ENCODE measurements at regions not wholly inside any gene's neighbourhood (a gene's known extent, or its start where the extent isn't known, plus 50 kb on each side); places are given as distances from the start of the nearest gene placed in this dataset.

GRCh38 chr17:53548252-53548651 lies 274.5 kb upstream of the KIF2B start:
- H2AK5ac ChIP-seq (ENCODE audit: low read depth, low read length) = no peak overlapping the region
- no peak overlapping the region for H4K8ac ChIP-seq (ENCODE audit: low read depth, low read length)
- no peak overlapping the region for H3K23ac ChIP-seq (ENCODE audit: low read depth, low read length, poor library complexity)
- no peak for DNase-seq (ENCODE audit: low spot score)
- H3K4me2 ChIP-seq (ENCODE audit: insufficient read depth, low read length, poor library complexity, severe bottlenecking) = no peak overlapping the region
- no peak overlapping the region for H2BK12ac ChIP-seq (ENCODE audit: low read length)
- no peaks in the 10 kb centered on the region for H3K27me3 ChIP-seq (ENCODE audit: control insufficient read depth in 3 of 3, insufficient read depth in 3 of 3, low read depth in 1 of 3, low read length in 3 of 3)
- H3K14ac ChIP-seq (ENCODE audit: low read length) = no peak overlapping the region
- no peak overlapping the region for H2BK120ac ChIP-seq (ENCODE audit: low read depth, low read length)
- no peak overlapping the region for H3K4me3 ChIP-seq (ENCODE audit: low read length in 2 of 2)
- no peak overlapping the region for H2BK5ac ChIP-seq (ENCODE audit: low read length)
- no peak overlapping the region for H2AFZ ChIP-seq (ENCODE audit: low read length)
- H3K9ac ChIP-seq (ENCODE audit: low read depth, low read length, poor library complexity) = no peak overlapping the region
- no peaks in the 10 kb centered on the region for H3K36me3 ChIP-seq (replicated peaks in 1 of 2; ENCODE audit: control insufficient read depth in 2 of 2, insufficient read depth in 2 of 2, low read length in 2 of 2)
- no CpG with 5 or more reads among the region's 4 CpGs for WGBS, 2 donors (ENCODE audit: extremely low coverage in 2 of 2, insufficient read length in 2 of 2, insufficient replicate concordance in 1 of 2)
- H3K27ac ChIP-seq (replicated peaks; ENCODE audit: low read length) = no peak overlapping the region
- no peak overlapping the region for H3K4ac ChIP-seq (ENCODE audit: low read length)
- H4K91ac ChIP-seq (ENCODE audit: low read depth, low read length, poor library complexity) = no peak overlapping the region
- H3K4me1 ChIP-seq (ENCODE audit: control insufficient read depth in 2 of 2, insufficient read depth in 1 of 2, low read depth in 1 of 2, low read length in 2 of 2) = no peaks in the 10 kb centered on the region
- no peak overlapping the region for H3K18ac ChIP-seq (ENCODE audit: low read length)
- no peak overlapping the region for H2BK15ac ChIP-seq (ENCODE audit: low read length)
- no peaks in the 10 kb centered on the region for H3K79me1 ChIP-seq (ENCODE audit: low read depth, low read length)
- no peaks in the 10 kb centered on the region for H3K9me3 ChIP-seq (replicated peaks in 1 of 2; ENCODE audit: control insufficient read depth in 2 of 2, insufficient read depth in 1 of 2, low read depth in 1 of 2, low read length in 2 of 2)

- Histone ChIP-seq H2BK15ac (ENCODE audit: low read length) (no peak overlapping the region), H2BK120ac (ENCODE audit: low read depth, low read length) (no peak overlapping the region), H3K36me3 (replicated peaks in 1 of 2; ENCODE audit: control insufficient read depth in 2 of 2, insufficient read depth in 2 of 2, low read length in 2 of 2) (no peaks in the 10 kb centered on the region), H2AK5ac (ENCODE audit: low read depth, low read length) (no peak overlapping the region), H3K4me3 (ENCODE audit: low read length in 2 of 2) (no peak overlapping the region), H3K14ac (ENCODE audit: low read length) (no peak overlapping the region), H3K27ac (replicated peaks; ENCODE audit: low read length) (no peak overlapping the region), H4K8ac (ENCODE audit: low read depth, low read length) (no peak overlapping the region), H3K9ac (ENCODE audit: low read depth, low read length, poor library complexity) (no peak overlapping the region), H3K18ac (ENCODE audit: low read length) (no peak overlapping the region), H2BK12ac (ENCODE audit: low read length) (no peak overlapping the region), H3K27me3 (ENCODE audit: control insufficient read depth in 3 of 3, insufficient read depth in 3 of 3, low read depth in 1 of 3, low read length in 3 of 3) (no peaks in the 10 kb centered on the region), H2BK5ac (ENCODE audit: low read length) (no peak overlapping the region), H3K4me1 (ENCODE audit: control insufficient read depth in 2 of 2, insufficient read depth in 1 of 2, low read depth in 1 of 2, low read length in 2 of 2) (no peaks in the 10 kb centered on the region), H3K23ac (ENCODE audit: low read depth, low read length, poor library complexity) (no peak overlapping the region), H3K4me2 (ENCODE audit: insufficient read depth, low read length, poor library complexity, severe bottlenecking) (no peak overlapping the region), H4K91ac (ENCODE audit: low read depth, low read length, poor library complexity) (no peak overlapping the region), H3K9me3 (replicated peaks in 1 of 2; ENCODE audit: control insufficient read depth in 2 of 2, insufficient read depth in 1 of 2, low read depth in 1 of 2, low read length in 2 of 2) (no peaks in the 10 kb centered on the region), H2AFZ (ENCODE audit: low read length) (no peak overlapping the region), H3K4ac (ENCODE audit: low read length) (no peak overlapping the region), H3K79me1 (ENCODE audit: low read depth, low read length) (no peaks in the 10 kb centered on the region)
- DNase-seq (ENCODE audit: low spot score) = no peak
- no CpG with 5 or more reads among the region's 4 CpGs for WGBS, 2 donors (ENCODE audit: extremely low coverage in 2 of 2, insufficient read length in 2 of 2, insufficient replicate concordance in 1 of 2)
Measured at GRCh38 chr17:53543472-53543871, 279.3 kb upstream of the KIF2B start.

DNA sequence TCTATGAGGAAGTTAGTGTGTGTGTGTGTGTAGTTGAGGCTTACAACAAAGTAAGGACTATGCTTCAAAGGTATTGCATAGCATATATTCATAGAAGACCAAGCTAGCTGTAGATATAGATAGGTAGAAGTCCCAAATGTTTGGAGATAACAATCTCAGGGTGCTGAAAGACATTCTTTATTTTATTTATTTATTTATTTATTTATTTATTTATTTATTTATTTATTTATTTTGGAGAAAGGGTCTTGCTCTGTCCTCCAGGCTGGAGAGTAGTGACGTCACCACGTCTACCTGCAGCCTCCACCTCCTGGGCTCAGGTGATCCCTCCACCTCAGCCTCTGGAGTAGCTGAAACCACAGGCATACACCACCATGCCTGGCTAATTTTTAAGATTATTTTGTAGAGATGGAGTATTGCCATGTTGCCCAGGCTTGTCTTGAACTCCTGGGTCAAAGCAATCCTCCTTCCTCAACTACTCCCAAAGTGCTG lies 284.6 kb upstream of the KIF2B start:
- Histone ChIP-seq H3K4me1 (ENCODE audit: control insufficient read depth in 2 of 2, insufficient read depth in 1 of 2, low read depth in 1 of 2, low read length in 2 of 2) (no peaks in the 10 kb centered on the region), H3K4me2 (ENCODE audit: insufficient read depth, low read length, poor library complexity, severe bottlenecking) (no peak overlapping the region), H2AFZ (ENCODE audit: low read length) (no peak overlapping the region), H3K79me1 (ENCODE audit: low read depth, low read length) (no peaks in the 10 kb centered on the region), H2BK120ac (ENCODE audit: low read depth, low read length) (no peak overlapping the region), H3K9ac (ENCODE audit: low read depth, low read length, poor library complexity) (no peak overlapping the region), H3K4me3 (ENCODE audit: low read length in 2 of 2) (no peak overlapping the region), H4K91ac (ENCODE audit: low read depth, low read length, poor library complexity) (no peak overlapping the region), H2AK5ac (ENCODE audit: low read depth, low read length) (no peak overlapping the region), H3K14ac (ENCODE audit: low read length) (no peak overlapping the region), H2BK15ac (ENCODE audit: low read length) (no peak overlapping the region), H3K27ac (replicated peaks; ENCODE audit: low read length) (no peak overlapping the region), H3K36me3 (replicated peaks in 1 of 2; ENCODE audit: control insufficient read depth in 2 of 2, insufficient read depth in 2 of 2, low read length in 2 of 2) (no peaks in the 10 kb centered on the region), H3K18ac (ENCODE audit: low read length) (no peak overlapping the region), H3K27me3 (ENCODE audit: control insufficient read depth in 3 of 3, insufficient read depth in 3 of 3, low read depth in 1 of 3, low read length in 3 of 3) (no peaks in the 10 kb centered on the region), H2BK12ac (ENCODE audit: low read length) (no peak overlapping the region), H3K23ac (ENCODE audit: low read depth, low read length, poor library complexity) (no peak overlapping the region), H3K4ac (ENCODE audit: low read length) (no peak overlapping the region), H4K8ac (ENCODE audit: low read depth, low read length) (no peak overlapping the region), H3K9me3 (replicated peaks in 1 of 2; ENCODE audit: control insufficient read depth in 2 of 2, insufficient read depth in 1 of 2, low read depth in 1 of 2, low read length in 2 of 2) (no peaks in the 10 kb centered on the region), H2BK5ac (ENCODE audit: low read length) (no peak overlapping the region)
- no peak for DNase-seq (ENCODE audit: low spot score)
- no CpG with 5 or more reads among the region's 2 CpGs for WGBS, 2 donors (ENCODE audit: extremely low coverage in 2 of 2, insufficient read length in 2 of 2, insufficient replicate concordance in 1 of 2)

DNA sequence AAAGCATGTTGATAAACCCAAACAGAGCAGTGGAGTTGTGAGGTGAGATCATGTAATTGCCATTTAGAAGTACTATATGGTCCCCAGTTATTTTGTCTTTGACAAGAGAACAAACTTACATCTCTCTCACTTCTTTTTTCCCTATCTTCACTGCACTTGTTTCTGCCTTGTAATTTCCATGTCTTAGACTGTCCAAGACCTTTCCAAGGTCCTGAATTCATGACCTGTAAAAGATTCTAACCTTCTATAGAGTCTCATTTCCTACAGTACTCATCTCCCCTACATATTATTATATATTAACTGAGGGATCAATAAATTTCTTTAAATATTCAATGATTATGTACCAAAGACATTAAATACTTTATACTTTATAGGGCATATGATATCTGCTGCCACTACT lies 295.3 kb upstream of the KIF2B start:
- Histone ChIP-seq H3K23ac (ENCODE audit: low read depth, low read length, poor library complexity) (no peak overlapping the region), H2BK5ac (ENCODE audit: low read length) (no peak overlapping the region), H3K79me1 (ENCODE audit: low read depth, low read length) (no peaks in the 10 kb centered on the region), H2BK15ac (ENCODE audit: low read length) (no peak overlapping the region), H3K9ac (ENCODE audit: low read depth, low read length, poor library complexity) (no peak overlapping the region), H4K91ac (ENCODE audit: low read depth, low read length, poor library complexity) (no peak overlapping the region), H3K4me1 (ENCODE audit: control insufficient read depth in 2 of 2, insufficient read depth in 1 of 2, low read depth in 1 of 2, low read length in 2 of 2) (no peaks in the 10 kb centered on the region), H2BK12ac (ENCODE audit: low read length) (no peak overlapping the region), H3K36me3 (replicated peaks in 1 of 2; ENCODE audit: control insufficient read depth in 2 of 2, insufficient read depth in 2 of 2, low read length in 2 of 2) (no peaks in the 10 kb centered on the region), H3K18ac (ENCODE audit: low read length) (no peak overlapping the region), H3K14ac (ENCODE audit: low read length) (no peak overlapping the region), H4K8ac (ENCODE audit: low read depth, low read length) (no peak overlapping the region), H2BK120ac (ENCODE audit: low read depth, low read length) (no peak overlapping the region), H3K4me3 (ENCODE audit: low read length in 2 of 2) (no peak overlapping the region), H2AK5ac (ENCODE audit: low read depth, low read length) (no peak overlapping the region), H3K9me3 (replicated peaks in 1 of 2; ENCODE audit: control insufficient read depth in 2 of 2, insufficient read depth in 1 of 2, low read depth in 1 of 2, low read length in 2 of 2) (no peaks in the 10 kb centered on the region), H3K27ac (replicated peaks; ENCODE audit: low read length) (no peak overlapping the region), H3K4ac (ENCODE audit: low read length) (no peak overlapping the region), H3K4me2 (ENCODE audit: insufficient read depth, low read length, poor library complexity, severe bottlenecking) (no peak overlapping the region), H3K27me3 (ENCODE audit: control insufficient read depth in 3 of 3, insufficient read depth in 3 of 3, low read depth in 1 of 3, low read length in 3 of 3) (no peaks in the 10 kb centered on the region), H2AFZ (ENCODE audit: low read length) (no peak overlapping the region)
- no peak for DNase-seq (ENCODE audit: low spot score)
